VCaP (cell line): ENCODE measurements at regions not wholly inside any gene's neighbourhood (a gene's known extent, or its start where the extent isn't known, plus 50 kb on each side); places are given as distances from the start of the nearest gene placed in this dataset.
"Not testable (repeated sequence)": the region's sequence is repeated elsewhere in the genome, so short reads cannot be mapped to it uniquely, and the experiment has no call there.

Experiments
- H3K27ac ChIP-seq: fragments of 450-650 bp; 2 replicates; pipeline ENCODE4 v1.5.1; 2017
- TF ChIP-seq, protein P1 (sequence below): fragments of 450-650 bp; conservative IDR thresholded peaks from 2 replicates; pipeline ENCODE4 v1.5.1; 2017; ENCODE audit warnings: mild to moderate bottlenecking, moderate library complexity

DNA sequence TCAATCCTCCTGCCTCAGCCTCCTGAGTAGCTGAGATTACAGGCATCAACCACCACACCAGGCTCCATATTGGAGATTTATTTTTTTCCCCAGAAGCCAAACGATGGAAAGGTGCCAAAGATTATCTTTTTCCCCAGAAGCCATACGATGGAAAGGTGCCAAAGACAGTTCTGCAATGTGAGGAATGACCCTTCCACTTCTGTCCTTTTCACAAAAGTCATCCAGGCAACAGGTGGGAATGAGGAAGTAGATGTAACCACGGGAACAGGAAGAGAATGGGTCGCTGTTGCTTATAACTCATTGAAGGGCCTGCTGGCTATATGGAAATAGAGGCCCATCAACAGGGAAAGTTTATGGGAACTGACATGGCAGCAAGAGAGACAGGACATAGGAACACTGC is 233.7 kb upstream of the MSX2 start:
- TF ChIP-seq, protein P1, sequence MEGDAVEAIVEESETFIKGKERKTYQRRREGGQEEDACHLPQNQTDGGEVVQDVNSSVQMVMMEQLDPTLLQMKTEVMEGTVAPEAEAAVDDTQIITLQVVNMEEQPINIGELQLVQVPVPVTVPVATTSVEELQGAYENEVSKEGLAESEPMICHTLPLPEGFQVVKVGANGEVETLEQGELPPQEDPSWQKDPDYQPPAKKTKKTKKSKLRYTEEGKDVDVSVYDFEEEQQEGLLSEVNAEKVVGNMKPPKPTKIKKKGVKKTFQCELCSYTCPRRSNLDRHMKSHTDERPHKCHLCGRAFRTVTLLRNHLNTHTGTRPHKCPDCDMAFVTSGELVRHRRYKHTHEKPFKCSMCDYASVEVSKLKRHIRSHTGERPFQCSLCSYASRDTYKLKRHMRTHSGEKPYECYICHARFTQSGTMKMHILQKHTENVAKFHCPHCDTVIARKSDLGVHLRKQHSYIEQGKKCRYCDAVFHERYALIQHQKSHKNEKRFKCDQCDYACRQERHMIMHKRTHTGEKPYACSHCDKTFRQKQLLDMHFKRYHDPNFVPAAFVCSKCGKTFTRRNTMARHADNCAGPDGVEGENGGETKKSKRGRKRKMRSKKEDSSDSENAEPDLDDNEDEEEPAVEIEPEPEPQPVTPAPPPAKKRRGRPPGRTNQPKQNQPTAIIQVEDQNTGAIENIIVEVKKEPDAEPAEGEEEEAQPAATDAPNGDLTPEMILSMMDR = no peak
- peak overlapping the region; percentile 84; the same call in 1 of the 2 replicates for H3K27ac ChIP-seq

GRCh38 chr5:174491265-174491664 is 233.1 kb upstream of the MSX2 start:
- TF ChIP-seq, protein P1 = no peak

DNA sequence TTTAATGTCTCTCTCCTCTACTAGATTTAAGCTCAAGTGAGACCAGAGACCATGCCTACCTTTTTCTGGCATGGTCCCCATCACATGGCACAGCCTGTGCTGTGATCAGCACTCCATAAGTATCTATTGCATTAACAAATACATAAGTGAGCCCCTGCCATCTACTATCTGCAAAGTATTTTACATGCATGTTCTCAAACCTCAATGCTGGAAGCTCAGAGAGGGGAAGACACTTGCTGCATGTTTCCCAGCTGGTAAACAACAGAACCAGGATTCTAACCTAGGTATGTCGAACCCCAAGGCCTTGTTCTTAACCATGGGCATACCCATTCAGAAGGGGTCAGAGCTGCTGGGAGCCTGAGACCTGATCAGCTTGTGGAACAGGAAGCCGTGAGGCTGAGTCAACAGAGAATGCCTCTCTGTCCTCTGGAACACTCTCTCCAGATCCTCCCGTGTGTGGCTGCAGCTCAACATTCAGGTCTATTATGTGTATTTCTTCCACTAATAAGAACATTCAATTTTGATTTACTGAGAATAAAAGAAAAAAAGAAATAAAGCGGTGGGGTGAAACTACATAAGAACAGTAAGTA is 232.5 kb upstream of the MSX2 start:
- TF ChIP-seq, protein P1 = no peak
- H3K27ac ChIP-seq = peak overlapping the region; percentile 84

More at GRCh38 chr5:174491265-174491664, 233.1 kb upstream of the MSX2 start:
- H3K27ac ChIP-seq = peak overlapping the region; percentile 84

DNA sequence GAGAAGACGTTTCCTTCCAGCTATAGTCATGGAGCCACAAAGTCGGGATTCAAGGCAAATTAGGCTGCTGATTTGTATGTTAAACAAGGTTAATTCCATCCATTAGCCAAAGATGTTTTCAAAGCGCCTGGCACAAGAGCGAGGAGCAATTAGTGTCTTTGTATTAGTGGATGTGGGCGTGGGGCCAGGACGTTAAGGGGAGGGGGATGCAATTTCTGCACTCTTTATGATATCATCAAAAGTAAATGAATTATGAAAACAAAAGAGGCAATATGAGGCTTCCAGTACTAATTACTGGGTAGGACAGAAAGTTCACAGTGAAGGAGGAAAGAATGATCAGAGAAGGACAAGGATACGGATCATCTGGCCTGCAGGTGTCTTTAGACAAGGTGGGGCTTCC is 230.9 kb upstream of the MSX2 start:
- TF ChIP-seq, protein P1 = no peak
- peak overlapping the region; percentile 84 for H3K27ac ChIP-seq

- not testable (repeated sequence) for H3K27ac ChIP-seq
Measured at GRCh38 chr5:174497939-174498338, 226.4 kb upstream of the MSX2 start.

DNA sequence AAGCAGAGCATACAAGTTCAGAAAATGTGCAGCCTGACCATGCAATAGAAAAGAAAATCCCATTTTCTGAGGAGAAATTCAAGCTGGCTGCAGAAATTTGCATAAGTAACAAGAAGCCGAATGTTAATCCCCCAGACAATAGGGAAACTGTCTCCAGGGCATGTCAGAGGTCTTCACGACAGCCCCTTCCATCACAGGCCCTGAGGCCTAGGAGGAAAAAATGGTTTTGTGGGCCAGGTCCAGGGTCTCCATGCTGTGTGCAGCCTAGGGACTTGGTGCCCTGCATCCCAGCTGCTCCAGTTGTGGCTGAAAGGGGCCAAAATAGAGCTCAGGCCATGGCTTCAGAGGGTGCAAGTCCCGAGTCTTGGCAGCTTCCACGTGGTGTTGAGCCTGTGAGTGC is 225.8 kb upstream of the MSX2 start:
- not testable (repeated sequence) for H3K27ac ChIP-seq

- no peak overlapping the region; the same call in 1 of the 2 replicates for H3K27ac ChIP-seq
- TF ChIP-seq, protein P1 = no peak
Measured at GRCh38 chr5:174500636-174501035, 223.7 kb upstream of the MSX2 start.

GRCh38 chr5:174501461-174502069 is 222.8 kb upstream of the MSX2 start:
- TF ChIP-seq, protein P1 = no peak
- H3K27ac ChIP-seq = peak overlapping the region; percentile 98; the same call in 1 of the 2 replicates

GRCh38 chr5:174503086-174503460 is 221.3 kb upstream of the MSX2 start:
- peak overlapping the region; percentile 98 for H3K27ac ChIP-seq
- TF ChIP-seq, protein P1 = no peak
